ENCODE measurements at regions not wholly inside any gene's neighbourhood (a gene's known extent, or its start where the extent isn't known, plus 50 kb on each side); places are given as distances from the start of the nearest gene placed in this dataset.

DNA sequence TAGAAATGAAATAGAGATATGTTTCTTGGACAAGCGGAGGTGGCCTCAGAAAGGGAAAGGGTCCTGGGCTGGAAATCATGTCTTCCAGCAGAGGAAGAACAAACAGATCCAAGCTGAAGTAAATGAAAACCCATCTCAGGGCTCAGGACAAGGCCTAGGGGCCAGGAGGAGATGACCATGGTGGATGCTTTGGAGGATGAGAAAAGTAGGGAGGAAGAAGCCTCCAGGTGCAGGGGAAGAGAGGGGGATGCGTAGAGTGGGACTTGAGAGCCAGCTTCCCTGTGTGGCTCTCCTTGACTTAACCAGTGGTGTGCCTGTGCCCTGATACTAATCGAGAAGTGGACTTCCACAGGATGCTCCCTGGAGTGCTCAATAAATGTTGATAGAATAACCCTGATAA lies 203.2 kb downstream of the FAM43A start:
- 86 to 88% methylated on average over 3 of the region's 3 CpGs for WGBS, 2 donors
- H3K9me3 ChIP-seq, result peaks cover 0 to 17% (median 7%) of the 10 kb centered on the region in 11 donors
- H3K4me3 ChIP-seq, result no peak overlapping the region
- no peak overlapping the region for H3K27ac ChIP-seq
- H3K36me3 ChIP-seq, result no peaks in the 10 kb centered on the region
- H3K27me3 ChIP-seq, result no peaks in the 10 kb centered on the region
- ATAC-seq (no peak), DNase-seq (no peak)
- TF ChIP-seq, protein P1, sequence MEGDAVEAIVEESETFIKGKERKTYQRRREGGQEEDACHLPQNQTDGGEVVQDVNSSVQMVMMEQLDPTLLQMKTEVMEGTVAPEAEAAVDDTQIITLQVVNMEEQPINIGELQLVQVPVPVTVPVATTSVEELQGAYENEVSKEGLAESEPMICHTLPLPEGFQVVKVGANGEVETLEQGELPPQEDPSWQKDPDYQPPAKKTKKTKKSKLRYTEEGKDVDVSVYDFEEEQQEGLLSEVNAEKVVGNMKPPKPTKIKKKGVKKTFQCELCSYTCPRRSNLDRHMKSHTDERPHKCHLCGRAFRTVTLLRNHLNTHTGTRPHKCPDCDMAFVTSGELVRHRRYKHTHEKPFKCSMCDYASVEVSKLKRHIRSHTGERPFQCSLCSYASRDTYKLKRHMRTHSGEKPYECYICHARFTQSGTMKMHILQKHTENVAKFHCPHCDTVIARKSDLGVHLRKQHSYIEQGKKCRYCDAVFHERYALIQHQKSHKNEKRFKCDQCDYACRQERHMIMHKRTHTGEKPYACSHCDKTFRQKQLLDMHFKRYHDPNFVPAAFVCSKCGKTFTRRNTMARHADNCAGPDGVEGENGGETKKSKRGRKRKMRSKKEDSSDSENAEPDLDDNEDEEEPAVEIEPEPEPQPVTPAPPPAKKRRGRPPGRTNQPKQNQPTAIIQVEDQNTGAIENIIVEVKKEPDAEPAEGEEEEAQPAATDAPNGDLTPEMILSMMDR (IDR thresholded peaks at IDR 0.05), result no peak
- H3K4me1 ChIP-seq, result peaks cover 0 to 17% (median 7%) of the 10 kb centered on the region in 9 donors
- intact Hi-C loops (cut with DNase I), result loop anchor here in 2 of 10 donors (5.0 kb wide), 1 partner anchor 38 kb away; no protein-coding TSS in a partner anchor

DNA sequence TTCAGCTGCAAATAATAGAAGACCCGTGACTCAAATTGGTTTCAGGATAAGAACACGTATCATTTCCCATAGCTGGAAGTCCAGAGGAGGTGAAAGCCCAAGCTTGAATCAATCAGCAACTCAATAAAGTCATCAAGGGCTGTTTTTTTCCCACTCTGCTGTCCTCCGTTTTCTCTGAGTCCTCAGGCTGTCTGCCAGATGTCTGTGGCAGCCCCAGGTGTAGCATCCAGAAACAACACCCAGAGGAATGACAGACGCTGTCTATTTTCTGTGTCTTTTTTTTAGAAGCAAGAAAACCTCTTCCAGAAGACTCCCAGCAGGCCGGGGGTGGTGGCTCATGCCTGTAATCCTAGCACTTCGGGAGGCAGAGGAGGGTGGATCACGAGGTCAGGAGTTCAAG lies 204.4 kb downstream of the FAM43A start:
- H3K27me3 ChIP-seq, result no peaks in the 10 kb centered on the region
- peaks cover 0 to 20% (median 7%) of the 10 kb centered on the region in 11 donors for H3K9me3 ChIP-seq
- TF ChIP-seq, protein P1 (IDR thresholded peaks at IDR 0.05), result no peak
- H3K27ac ChIP-seq, result no peak overlapping the region
- ATAC-seq, result no peak
- H3K4me3 ChIP-seq, result no peak overlapping the region
- intact Hi-C loops (cut with DNase I), result no loop called here
- H3K4me1 ChIP-seq, result peaks cover 0 to 7% (median 4%) of the 10 kb centered on the region in 9 donors
- H3K36me3 ChIP-seq, result no peaks in the 10 kb centered on the region
- WGBS, 2 donors, result 58 to 60% methylated on average over 7 of the region's 7 CpGs
- no peak for DNase-seq

DNA sequence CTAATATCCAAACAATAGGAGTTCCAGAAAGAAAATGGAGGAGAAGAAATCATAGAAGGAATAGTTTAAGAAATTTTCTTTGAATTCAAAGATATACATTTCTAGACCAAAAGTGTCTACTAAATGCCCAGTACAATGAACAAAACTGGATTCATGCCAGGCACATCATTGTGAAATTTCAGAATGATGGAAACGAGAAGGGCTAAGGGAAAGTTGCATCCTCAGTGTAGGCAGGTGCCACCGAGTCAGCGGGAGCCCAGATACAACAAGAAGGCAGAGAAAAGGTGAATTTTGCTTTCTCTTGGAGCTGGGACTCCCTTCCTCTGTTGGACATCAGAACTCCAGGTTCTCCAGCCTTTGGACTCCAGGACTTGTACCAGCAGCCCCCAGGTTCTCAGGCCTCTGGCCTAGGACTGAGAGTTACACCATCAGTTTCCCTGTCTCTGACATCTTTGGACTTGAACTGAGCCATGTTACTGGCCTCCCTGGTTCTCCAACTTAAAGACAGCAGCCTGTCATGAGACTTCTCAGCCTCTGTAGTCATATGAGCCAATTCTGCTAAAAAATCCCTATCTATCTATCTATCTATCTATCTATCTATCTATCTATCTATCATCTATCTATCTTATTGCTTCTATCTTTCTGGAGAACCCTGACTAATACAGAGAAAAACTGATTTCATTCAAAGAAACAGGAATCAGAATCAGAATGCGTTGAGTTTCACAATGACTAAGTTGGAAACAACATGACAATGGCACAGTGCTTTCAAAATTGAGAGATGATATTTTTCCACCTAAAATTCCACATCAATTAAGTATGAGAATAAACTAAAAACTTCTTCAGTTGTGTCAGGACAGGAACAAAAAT lies 207.7 kb downstream of the FAM43A start:
- H3K27me3 ChIP-seq, result no peaks in the 10 kb centered on the region
- no peak for DNase-seq
- intact Hi-C loops (cut with DNase I), result no loop called here

DNA sequence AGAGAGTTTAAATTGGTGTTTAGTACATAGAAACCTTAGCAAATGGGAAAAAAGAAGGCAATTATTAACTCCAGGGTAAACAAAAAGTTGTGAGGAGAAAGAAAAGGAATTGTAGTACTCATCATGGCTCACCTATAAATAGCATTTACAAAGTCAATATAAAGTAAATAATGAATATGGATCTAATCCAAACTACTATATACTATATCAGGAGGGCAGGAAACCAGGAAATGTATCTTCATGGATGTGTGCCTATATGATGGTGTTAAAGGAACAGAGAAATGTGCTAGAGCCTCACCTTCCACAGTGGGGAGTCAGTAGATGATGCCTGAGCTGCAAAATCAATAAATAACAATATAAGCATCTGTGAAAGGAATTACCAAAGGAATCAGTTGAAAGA lies 208.9 kb downstream of the FAM43A start:
- Histone ChIP-seq H3K27ac (no peak overlapping the region), H3K27me3 (no peaks in the 10 kb centered on the region), H3K36me3 (no peaks in the 10 kb centered on the region), H3K4me3 (no peak overlapping the region), H3K9me3 (peaks cover 0 to 37% (median 12%) of the 10 kb centered on the region in 11 donors), H3K4me1 (no peaks in the 10 kb centered on the region)
- ATAC-seq (no peak), DNase-seq (no peak)
- TF ChIP-seq, protein P1 (IDR thresholded peaks at IDR 0.05), result no peak
- intact Hi-C loops (cut with DNase I), result no loop called here

More for the DNA sequence above, 207.7 kb downstream of the FAM43A start:
- peaks cover 0 to 29% (median 8%) of the 10 kb centered on the region in 11 donors for H3K9me3 ChIP-seq
- no peaks in the 10 kb centered on the region for H3K36me3 ChIP-seq
- ATAC-seq, result no peak
- H3K4me3 ChIP-seq, result no peak overlapping the region
- WGBS, 2 donors, result 88% methylated on average over 4 of the region's 4 CpGs
- no peaks in the 10 kb centered on the region for H3K4me1 ChIP-seq
- H3K27ac ChIP-seq, result no peak overlapping the region
- TF ChIP-seq, protein P1 (IDR thresholded peaks at IDR 0.05), result no peak

Measured in heart right ventricle (tissue), 16 donors.